ENCODE measurements at regions not wholly inside any gene's neighbourhood (a gene's known extent, or its start where the extent isn't known, plus 50 kb on each side); places are given as distances from the start of the nearest gene placed in this dataset.

GRCh38 chr9:16197578-16198370 is 644.9 kb downstream of the CCDC171 start:
- no peak overlapping the region for H3K9ac ChIP-seq (ENCODE audit: low read depth in 1 of 2, low read length in 2 of 2)
- DNase-seq (ENCODE audit: low spot score) = no peak

GRCh38 chr9:16198996-16199395 is 646.2 kb downstream of the CCDC171 start:
- Histone ChIP-seq H3K4me3 (ENCODE audit: low read depth in 1 of 3, low read length in 3 of 3) (no peak overlapping the region), H3K27ac (ENCODE audit: low read depth in 1 of 2, low read length in 2 of 2) (no peak overlapping the region), H3K4me1 (ENCODE audit: control insufficient read depth in 4 of 4, insufficient read depth in 4 of 4, low read length in 3 of 4) (no peaks in the 10 kb centered on the region), H3K9ac (ENCODE audit: low read depth in 1 of 2, low read length in 2 of 2) (no peak overlapping the region), H3K36me3 (ENCODE audit: control insufficient read depth in 4 of 4, insufficient read depth in 3 of 4, low read depth in 1 of 4, low read length in 3 of 4) (no peaks in the 10 kb centered on the region), H3K9me3 (ENCODE audit: control insufficient read depth in 4 of 4, low read length in 3 of 4) (no peaks in the 10 kb centered on the region), H3K27me3 (ENCODE audit: control insufficient read depth in 4 of 4, insufficient read depth in 4 of 4, low read length in 3 of 4) (no peaks in the 10 kb centered on the region)
- TF ChIP-seq SP1 (IDR thresholded peaks at IDR 0.05) = no peak
- no peak for TF ChIP-seq RXRA (IDR thresholded peaks at IDR 0.05)
- TF ChIP-seq REST (IDR thresholded peaks at IDR 0.05) = no peak
- TF ChIP-seq FOXA1 (IDR thresholded peaks at IDR 0.05) = no peak
- TF ChIP-seq JUND (IDR thresholded peaks at IDR 0.05) = no peak
- no peak for TF ChIP-seq GABPA (IDR thresholded peaks at IDR 0.05 in 1 of 2, conservative IDR thresholded peaks at IDR 0.05 in 1 of 2)
- TF ChIP-seq NR2F2 (IDR thresholded peaks at IDR 0.05) = no peak
- no peak for TF ChIP-seq ATF3 (IDR thresholded peaks at IDR 0.05)
- no peak for TF ChIP-seq FOXA2 (IDR thresholded peaks at IDR 0.05)
- no peak for TF ChIP-seq MAX (IDR thresholded peaks at IDR 0.05)
- no peak for TF ChIP-seq TAF1 (conservative IDR thresholded peaks at IDR 0.05)
- 83% methylated on average over 6 of the region's 6 CpGs for WGBS
- DNase-seq (ENCODE audit: low spot score) = no peak

More at GRCh38 chr9:16197578-16198370, 644.9 kb downstream of the CCDC171 start:
- Histone ChIP-seq H3K4me3 (ENCODE audit: low read depth in 1 of 3, low read length in 3 of 3) (no peak overlapping the region), H3K4me1 (ENCODE audit: control insufficient read depth in 4 of 4, insufficient read depth in 4 of 4, low read length in 3 of 4) (no peaks in the 10 kb centered on the region), H3K9me3 (ENCODE audit: control insufficient read depth in 4 of 4, low read length in 3 of 4) (no peaks in the 10 kb centered on the region), H3K36me3 (ENCODE audit: control insufficient read depth in 4 of 4, insufficient read depth in 3 of 4, low read depth in 1 of 4, low read length in 3 of 4) (no peaks in the 10 kb centered on the region), H3K27me3 (ENCODE audit: control insufficient read depth in 4 of 4, insufficient read depth in 4 of 4, low read length in 3 of 4) (no peaks in the 10 kb centered on the region), H3K27ac (ENCODE audit: low read depth in 1 of 2, low read length in 2 of 2) (no peak overlapping the region)
- WGBS = 89% methylated on average over 20 of the region's 20 CpGs
- TF ChIP-seq NR2F2 (IDR thresholded peaks at IDR 0.05) (no peak), TAF1 (conservative IDR thresholded peaks at IDR 0.05) (no peak)

- 56% methylated on average over 1 of the region's 1 CpG for WGBS
- Histone ChIP-seq H3K4me3 (ENCODE audit: low read depth in 1 of 3, low read length in 3 of 3) (no peak overlapping the region), H3K9me3 (ENCODE audit: control insufficient read depth in 4 of 4, low read length in 3 of 4) (no peaks in the 10 kb centered on the region), H3K27me3 (ENCODE audit: control insufficient read depth in 4 of 4, insufficient read depth in 4 of 4, low read length in 3 of 4) (no peaks in the 10 kb centered on the region), H3K36me3 (ENCODE audit: control insufficient read depth in 4 of 4, insufficient read depth in 3 of 4, low read depth in 1 of 4, low read length in 3 of 4) (no peaks in the 10 kb centered on the region), H3K9ac (ENCODE audit: low read depth in 1 of 2, low read length in 2 of 2) (no peak overlapping the region), H3K27ac (ENCODE audit: low read depth in 1 of 2, low read length in 2 of 2) (no peak overlapping the region), H3K4me1 (ENCODE audit: control insufficient read depth in 4 of 4, insufficient read depth in 4 of 4, low read length in 3 of 4) (no peaks in the 10 kb centered on the region)
- no peak for DNase-seq (ENCODE audit: low spot score)
- TF ChIP-seq FOXA1 (IDR thresholded peaks at IDR 0.05) (no peak), RAD21 (IDR thresholded peaks at IDR 0.05) (no peak), ATF3 (IDR thresholded peaks at IDR 0.05) (no peak), TAF1 (conservative IDR thresholded peaks at IDR 0.05) (no peak), GABPA (IDR thresholded peaks at IDR 0.05 in 1 of 2, conservative IDR thresholded peaks at IDR 0.05 in 1 of 2) (no peak), FOXA2 (IDR thresholded peaks at IDR 0.05) (no peak), NR2F2 (IDR thresholded peaks at IDR 0.05) (no peak), EGR1 (IDR thresholded peaks at IDR 0.05; ENCODE audit: low read depth in 2 of 2) (no peak), SP1 (IDR thresholded peaks at IDR 0.05) (no peak), JUND (IDR thresholded peaks at IDR 0.05) (no peak), ZBTB33 (IDR thresholded peaks at IDR 0.05) (no peak), RXRA (IDR thresholded peaks at IDR 0.05) (no peak), HNF4G (IDR thresholded peaks at IDR 0.05) (no peak), HNF4A (conservative IDR thresholded peaks at IDR 0.05) (no peak)
Observed at GRCh38 chr9:16202221-16202620, 649.4 kb downstream of the CCDC171 start.

Data from liver (tissue), 7 donors.